T-helper 2 cell treated with Interferon-gamma antibody and Interleukin-4, amounts not matched to agents 100 ng/mL and 5 ng/mL, for 36 hours (primary cell): ENCODE measurements at regions not wholly inside any gene's neighbourhood (a gene's known extent, or its start where the extent isn't known, plus 50 kb on each side); places are given as distances from the start of the nearest gene placed in this dataset.
"Not testable (repeated sequence)": the region's sequence is repeated elsewhere in the genome, so short reads cannot be mapped to it uniquely, and the experiment has no call there.

ENCODE experiments used
- intact Hi-C: fragments of 100-400 bp; cut with micrococcal nuclease; formaldehyde crosslinking; loops from one replicate; pipeline ENCODE4 v1.15.1; 2023

GRCh38 chr3:10657339-10657738 is 152.0 kb upstream of the ATP2B2 start:
- intact Hi-C loops: not testable (repeated sequence)

GRCh38 chr3:10665592-10665991 is 150.4 kb upstream of the SLC6A11 start:
- intact Hi-C loops: no loop called here

GRCh38 chr3:10666621-10667020 is 149.4 kb upstream of the SLC6A11 start:
- intact Hi-C loops: no loop called here

- intact Hi-C loops: no loop called here
Observed at GRCh38 chr3:10667269-10667668, 148.8 kb upstream of the SLC6A11 start.

- intact Hi-C loops: no loop called here
Observed at GRCh38 chr3:10667901-10668476, 148.0 kb upstream of the SLC6A11 start.

GRCh38 chr3:10669490-10670048 is 146.5 kb upstream of the SLC6A11 start:
- intact Hi-C loops: no loop called here

- intact Hi-C loops: no loop called here
Observed at GRCh38 chr3:10672422-10672821, 143.6 kb upstream of the SLC6A11 start.

- intact Hi-C loops: no loop called here
Observed at GRCh38 chr3:10674578-10674977, 141.4 kb upstream of the SLC6A11 start.

- intact Hi-C loops: no loop called here
Observed at GRCh38 chr3:10676905-10677304, 139.1 kb upstream of the SLC6A11 start.

GRCh38 chr3:10678796-10679376 is 137.1 kb upstream of the SLC6A11 start:
- intact Hi-C loops: no loop called here

GRCh38 chr3:10680796-10681195 is 135.2 kb upstream of the SLC6A11 start:
- intact Hi-C loops: no loop called here

- intact Hi-C loops: no loop called here
Observed at GRCh38 chr3:10682692-10683091, 133.3 kb upstream of the SLC6A11 start.

GRCh38 chr3:10683106-10683505 is 132.9 kb upstream of the SLC6A11 start:
- intact Hi-C loops: no loop called here

- intact Hi-C loops: no loop called here
Observed at GRCh38 chr3:10688126-10688525, 127.9 kb upstream of the SLC6A11 start.

- intact Hi-C loops: no loop called here
Observed at GRCh38 chr3:10688548-10689172, 127.4 kb upstream of the SLC6A11 start.

- intact Hi-C loops: no loop called here
Observed at GRCh38 chr3:10692039-10692622, 123.9 kb upstream of the SLC6A11 start.

- intact Hi-C loops: no loop called here
Observed at GRCh38 chr3:10693457-10693856, 122.6 kb upstream of the SLC6A11 start.

- intact Hi-C loops: no loop called here
Observed at GRCh38 chr3:10694179-10694578, 121.8 kb upstream of the SLC6A11 start.

GRCh38 chr3:10695186-10695585 is 120.8 kb upstream of the SLC6A11 start:
- intact Hi-C loops: not testable (repeated sequence)

GRCh38 chr3:10695595-10696285 is 120.3 kb upstream of the SLC6A11 start:
- intact Hi-C loops: no loop called here

GRCh38 chr3:10697918-10698317 is 118.1 kb upstream of the SLC6A11 start:
- intact Hi-C loops: no loop called here

- intact Hi-C loops: no loop called here
Observed at GRCh38 chr3:10700821-10701220, 115.2 kb upstream of the SLC6A11 start.
